Stimulated activated CD4-positive, alpha-beta T cell treated with anti-CD3 and anti-CD28 coated beads, Interleukin-1b, Interleukin-23, amount 100 ng/mL, for 4 hours (primary cell): ENCODE measurements at regions not wholly inside any gene's neighbourhood (a gene's known extent, or its start where the extent isn't known, plus 50 kb on each side); places are given as distances from the start of the nearest gene placed in this dataset.
A peak's percentile ranks its signal among the peaks of the same experiment; 100 is the strongest.

Experiments used
- DNase-seq, 2 donors: peaks; one replicate each; pipeline ENCODE4 v3.0.0-alpha.2; 2020; ENCODE audit warnings: low read depth in 2 of 2

DNA sequence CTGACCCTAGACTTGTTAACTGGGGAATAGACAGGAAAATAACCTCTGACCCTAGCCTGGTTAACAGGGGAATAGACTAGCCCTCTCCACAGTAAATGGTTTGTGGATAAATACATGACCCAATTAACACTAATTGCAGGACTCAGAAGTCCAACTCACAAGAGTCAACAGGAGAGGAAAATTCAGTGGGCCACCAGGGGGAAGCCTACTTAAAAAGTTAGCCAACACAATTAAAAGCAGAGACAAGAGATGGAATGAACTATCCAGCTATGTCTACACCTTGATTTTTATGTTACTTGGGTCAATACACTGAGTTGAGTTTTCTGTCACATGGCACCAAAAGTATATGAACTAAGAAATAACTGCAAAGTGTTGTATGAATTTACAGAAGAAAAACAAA is 158.8 kb upstream of the SLC39A10 start:
- DNase-seq, result peak; percentile 33 to 62

DNA sequence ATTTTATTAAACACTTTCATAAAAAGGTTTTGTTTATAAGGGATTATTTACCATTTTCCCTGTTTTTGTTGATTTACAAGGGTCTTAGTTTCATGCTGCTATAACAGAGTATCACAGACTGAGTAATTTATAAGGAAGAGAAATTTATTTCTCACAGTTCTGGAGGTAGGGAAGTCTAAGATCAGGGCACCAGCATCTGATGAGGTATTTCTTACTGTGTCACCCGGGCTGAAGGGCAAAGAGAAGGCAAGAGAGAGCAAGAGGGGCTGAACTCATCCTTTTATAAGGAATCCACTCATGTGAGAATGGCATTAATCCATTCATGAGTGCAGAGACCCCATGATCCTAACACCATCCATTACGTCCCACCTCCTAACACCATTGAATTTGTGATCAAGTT is 160.0 kb upstream of the SLC39A10 start:
- no peak for DNase-seq

DNA sequence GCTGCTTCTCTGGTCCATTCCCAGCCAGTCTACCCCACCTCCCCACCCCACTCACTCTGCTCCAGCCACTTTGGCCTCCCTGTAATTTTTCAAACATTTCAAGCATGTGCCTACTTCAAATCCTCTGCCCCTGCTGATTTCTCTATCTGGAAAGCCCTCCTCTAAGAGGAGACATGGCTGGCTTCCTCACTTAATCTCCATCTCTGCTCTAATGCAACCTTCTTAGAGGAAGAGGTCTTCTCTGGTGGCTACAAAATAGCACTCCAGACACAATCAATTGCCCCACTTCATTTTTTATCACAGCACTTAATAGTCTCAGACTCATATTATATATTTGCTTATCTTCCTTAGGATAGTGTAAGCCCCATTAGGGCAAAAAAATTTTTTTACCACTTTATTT is 161.1 kb upstream of the SLC39A10 start:
- DNase-seq, result no peak

DNA sequence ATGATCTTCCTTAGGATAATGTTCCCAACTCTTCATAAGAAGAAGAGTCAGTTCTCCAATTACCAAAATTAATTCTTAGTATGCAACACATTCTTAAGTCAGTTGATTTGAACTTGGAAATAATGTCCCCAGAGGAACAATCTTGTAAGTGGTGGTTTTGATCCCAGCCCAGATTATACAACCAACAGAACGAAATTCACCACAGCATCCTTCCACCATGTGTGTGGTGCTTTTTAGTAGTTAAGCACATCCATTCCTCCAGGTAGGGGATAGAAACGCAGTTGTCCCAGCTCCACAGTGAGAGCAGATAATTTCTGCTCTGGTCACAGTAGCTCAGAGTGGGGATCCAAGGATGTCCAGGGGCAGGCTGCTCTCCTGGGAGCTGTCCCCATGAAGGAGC is 161.7 kb upstream of the SLC39A10 start:
- no peak for DNase-seq

DNA sequence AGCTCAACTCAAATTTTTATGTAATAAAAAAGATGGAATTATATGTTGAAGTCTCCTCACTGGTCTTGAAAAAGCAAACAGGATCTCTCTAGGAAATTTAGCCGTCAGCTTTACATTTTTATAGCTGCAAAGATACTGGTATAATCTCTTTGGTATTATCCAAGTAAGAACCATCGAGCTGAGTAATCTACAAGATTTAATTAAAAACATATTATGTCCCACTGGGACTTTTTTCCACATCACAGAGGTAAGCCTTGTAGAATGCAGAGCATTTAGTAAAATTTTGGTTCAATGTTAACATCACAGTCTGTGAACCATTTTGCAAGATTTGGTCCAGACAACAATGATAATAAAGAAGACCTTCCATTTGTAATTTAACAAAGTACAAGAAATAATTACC is 162.6 kb upstream of the SLC39A10 start:
- DNase-seq, result no peak

DNA sequence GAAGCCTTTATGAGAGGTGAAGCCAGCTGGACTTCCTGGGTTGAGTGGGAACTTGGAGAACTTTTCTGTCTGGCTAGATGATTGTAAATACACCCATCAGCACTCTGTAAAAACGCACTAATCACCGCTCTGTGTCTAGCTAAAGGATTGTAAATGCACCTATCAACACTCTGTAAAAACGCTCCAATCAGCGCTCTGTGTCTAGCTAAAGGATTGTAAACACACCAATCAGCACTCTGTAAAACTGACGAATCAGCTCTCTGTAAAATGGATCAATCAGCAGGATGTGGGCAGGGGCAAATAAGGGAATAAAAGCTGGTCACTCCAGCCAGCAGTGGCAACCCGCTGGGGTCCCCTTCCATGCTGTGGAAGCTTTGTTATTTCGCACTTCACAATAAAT is 163.6 kb upstream of the SLC39A10 start:
- DNase-seq, result no peak

DNA sequence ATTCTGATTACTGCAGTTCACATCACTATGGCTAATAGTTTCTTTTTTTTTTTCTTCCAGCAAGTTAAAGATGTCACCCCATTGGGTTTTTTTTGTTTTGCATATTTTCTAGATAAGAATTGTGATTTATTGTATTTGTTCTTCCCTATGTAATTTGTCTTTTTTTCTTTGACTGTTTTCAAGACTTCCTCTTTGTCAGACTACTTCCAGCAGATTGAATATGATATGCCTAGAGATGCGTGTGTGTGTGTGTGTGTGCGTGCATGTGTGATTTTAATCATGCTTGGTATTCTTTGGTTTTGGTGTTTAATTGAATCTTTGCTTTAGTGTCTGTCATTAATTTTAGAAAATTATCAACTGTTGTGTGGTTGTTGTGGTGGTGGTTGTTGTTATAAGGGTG is 166.7 kb upstream of the SLC39A10 start:
- DNase-seq, result no peak

DNA sequence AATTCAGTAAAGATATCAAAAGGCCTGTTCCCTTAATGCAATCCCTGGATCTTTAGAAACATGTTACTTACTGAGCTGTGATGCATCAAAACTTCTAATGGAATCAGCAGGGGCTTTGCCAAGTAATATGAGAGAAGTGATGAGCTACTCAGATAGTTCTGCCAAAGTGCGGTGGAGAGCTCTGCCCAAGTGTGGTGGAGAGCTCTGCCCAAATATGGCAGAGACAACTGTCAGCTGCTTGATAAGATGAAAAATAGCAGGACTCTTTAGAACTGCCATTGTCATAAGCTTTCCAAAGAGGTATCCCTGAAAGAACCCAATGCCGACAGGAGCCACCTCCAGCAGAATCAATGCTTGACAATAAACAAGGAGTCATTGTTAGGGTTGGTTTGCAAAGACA is 167.9 kb upstream of the SLC39A10 start:
- no peak for DNase-seq

DNA sequence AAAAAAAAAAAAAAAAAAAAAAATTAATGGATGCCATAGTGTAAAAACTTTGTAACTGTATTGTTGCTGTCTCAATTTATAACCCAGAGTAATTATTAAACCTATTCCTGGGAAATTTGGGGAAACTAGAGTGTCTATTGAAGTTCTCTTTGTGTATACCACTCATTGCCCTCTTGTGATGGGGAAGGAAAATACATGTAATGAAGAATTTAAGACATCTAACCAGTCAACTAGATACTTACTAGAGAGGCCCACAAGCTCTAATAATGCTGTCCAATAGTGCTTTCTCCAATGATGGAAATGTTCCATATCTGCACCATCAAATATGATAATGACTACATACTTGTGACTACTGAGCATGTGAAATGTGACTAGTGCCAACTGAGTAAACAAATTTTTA is 168.5 kb upstream of the SLC39A10 start:
- DNase-seq, result no peak

DNA sequence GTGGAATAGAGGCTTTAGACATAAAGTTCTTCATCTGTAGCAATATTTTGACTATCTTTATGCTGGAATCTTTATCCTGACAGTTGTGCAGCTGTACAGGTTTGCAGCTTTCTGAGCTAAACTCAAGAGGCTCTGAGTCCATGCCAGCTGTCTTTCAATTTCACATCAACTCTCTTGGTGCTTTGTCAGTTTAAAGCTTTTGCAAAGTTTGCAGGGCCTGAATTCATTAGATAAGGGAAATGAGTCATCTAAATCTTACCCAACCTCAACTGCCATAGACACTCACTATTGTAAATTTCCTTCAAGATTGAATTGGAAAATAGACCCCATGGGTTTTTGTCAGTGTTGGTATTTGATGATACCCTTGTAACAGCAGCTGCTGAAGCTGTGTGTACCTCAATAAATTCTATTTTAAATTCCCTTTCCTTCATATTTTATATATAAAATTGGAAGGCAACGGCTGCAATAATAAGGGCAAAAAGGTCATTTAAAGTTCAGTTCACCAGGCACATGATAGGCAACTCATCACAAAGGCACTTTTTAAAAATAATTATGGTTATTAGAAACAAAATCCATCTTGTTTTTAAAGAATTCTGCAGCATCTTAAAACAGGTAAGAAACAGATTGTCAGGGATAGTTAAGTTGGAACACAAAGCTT is 169.9 kb upstream of the SLC39A10 start:
- DNase-seq, result no peak

DNA sequence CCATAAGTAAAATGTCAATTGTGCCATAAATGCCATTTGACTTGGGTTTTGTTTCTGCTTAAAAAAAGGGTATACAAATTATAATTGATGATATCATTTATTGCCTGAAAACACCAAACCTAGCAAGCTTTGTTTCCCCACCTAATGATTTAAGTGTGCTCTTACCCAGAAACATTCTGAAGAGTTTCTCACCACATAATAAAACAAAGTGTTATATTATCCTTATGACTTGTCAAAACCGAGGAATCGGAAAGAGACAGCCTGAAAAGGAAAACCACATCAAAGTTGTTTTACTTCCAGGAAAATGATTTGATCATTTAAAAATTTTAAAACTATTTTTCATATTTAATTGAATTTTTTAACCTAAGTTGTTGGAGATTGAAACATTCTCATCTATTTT is 170.5 kb upstream of the SLC39A10 start:
- DNase-seq, result no peak

DNA sequence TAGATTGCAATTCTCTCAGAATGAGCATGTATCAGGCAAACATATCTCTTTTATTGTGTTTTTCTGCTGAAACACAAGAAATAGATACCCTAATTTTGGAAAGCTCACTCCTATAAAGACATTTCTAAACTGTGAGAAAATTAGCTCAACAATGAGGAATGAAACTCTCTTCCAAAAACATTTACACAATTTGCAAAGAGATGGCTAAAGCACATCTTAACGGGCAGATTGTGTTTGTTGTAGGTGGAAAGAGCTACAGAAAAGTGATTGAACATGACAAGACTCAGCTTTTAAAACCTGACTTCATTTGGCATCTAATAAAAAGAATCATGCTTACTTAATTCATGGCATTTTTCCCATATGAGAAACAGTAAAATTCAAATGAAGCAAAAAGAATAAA is 175.0 kb upstream of the SLC39A10 start:
- no peak for DNase-seq

DNA sequence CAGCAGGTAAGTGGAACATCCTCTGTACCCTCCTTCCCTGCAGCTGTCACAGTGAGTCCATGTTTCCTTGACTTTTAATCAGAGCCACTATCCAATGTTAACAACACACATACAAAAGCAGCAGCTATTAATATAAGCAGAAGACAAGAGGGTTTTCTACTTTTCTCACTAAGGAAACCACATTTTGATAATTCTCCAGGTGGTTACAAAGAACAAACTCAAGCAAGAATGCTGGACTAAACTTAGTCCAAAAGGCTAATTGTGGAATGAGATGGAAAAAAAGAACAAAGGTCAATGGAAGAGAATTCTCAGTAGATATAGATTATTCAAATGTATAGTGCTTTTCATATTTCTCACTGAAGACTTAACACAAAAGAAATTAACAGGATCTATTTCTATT is 176.9 kb upstream of the SLC39A10 start:
- DNase-seq, result no peak

DNA sequence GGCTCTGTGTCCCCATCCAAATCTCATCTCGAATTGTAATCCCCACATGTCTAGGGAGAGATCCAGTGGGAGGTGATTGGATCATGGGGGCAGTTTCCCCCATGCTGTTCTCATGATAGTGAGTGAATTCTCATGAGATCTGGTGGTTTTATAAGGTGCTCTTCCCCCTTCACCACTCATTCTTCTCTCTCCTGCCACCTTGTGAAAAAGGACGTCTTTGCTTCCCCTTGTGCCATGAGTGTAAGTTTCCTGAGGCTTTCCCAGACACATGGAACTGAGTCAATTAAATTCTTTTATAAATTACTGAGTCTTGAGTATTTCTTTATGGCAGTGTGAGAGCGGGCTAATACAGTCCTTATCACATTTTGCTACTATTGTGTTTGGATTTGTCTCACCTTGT is 177.6 kb upstream of the SLC39A10 start:
- DNase-seq, result no peak

DNA sequence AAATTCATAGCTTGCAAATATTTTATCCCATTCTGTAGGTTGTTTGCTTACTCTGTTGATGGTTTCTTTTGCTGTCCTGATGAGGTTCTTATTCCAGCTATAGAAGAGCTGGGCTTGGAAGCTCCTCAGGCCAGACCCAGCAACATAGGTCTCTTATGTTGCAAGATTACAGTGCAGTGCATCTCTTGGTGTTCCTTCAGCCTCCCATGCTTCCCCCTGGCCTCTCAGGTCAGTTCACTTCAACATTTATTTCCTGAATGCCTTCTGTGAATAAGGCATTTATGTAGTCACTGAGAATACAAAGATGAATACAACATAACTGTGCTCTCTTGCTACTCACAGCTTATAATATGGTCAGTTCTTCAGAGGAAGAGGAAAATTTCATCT is 179.0 kb upstream of the SLC39A10 start:
- DNase-seq, result no peak

DNA sequence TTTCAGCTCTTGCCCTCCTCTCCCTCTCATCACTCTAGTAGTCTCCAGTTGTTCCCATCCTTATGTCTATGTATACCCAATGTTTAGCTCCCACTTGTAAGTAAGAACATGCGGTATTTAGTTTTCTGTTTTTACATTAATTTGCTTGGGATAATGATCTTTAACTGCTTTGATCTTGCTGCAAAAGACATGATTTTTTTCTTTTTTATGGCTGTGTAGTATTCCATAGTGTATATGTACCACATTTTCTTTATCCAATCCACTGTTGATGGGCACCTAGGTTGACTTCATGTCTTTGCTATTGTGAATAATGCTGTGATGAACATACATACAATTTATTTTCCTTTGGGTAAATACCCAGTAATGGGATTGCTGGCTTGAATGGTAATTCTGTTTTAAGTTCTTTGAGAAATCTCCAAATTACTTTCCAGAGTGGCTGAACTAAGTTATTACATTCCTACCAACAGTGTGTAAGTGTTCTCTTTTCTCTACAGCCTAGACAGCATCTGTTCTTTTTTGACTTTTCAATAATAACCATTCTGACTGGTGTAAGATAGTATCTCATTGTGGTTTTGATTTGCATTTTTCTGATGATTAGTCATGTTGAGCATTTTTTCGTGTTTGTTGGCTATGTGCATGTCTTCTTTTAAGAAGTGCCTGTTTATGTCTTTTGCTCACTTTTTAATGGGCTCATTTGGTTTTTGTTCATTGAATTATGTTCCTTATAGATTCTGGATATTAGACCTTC is 179.6 kb upstream of the SLC39A10 start:
- no peak for DNase-seq

DNA sequence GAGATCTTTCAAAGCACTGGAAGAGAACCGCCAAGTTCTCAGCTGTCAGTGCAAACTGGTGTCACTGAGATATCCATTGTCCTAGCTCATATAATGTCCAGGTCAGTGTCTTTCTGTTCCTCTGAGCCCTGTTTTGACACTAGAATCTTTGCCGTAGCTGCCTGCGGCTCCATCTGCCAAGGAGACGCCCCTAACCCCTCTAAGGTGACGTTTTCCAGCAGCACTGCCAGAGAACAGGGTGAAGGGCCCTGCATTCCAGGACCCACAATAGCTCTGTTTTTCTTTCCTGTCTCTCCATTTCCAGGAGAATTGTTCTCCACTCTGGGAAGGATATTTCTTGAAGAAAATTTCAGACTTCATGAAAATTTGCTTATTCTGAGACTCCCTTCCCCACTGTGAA is 181.7 kb upstream of the SLC39A10 start:
- no peak for DNase-seq

DNA sequence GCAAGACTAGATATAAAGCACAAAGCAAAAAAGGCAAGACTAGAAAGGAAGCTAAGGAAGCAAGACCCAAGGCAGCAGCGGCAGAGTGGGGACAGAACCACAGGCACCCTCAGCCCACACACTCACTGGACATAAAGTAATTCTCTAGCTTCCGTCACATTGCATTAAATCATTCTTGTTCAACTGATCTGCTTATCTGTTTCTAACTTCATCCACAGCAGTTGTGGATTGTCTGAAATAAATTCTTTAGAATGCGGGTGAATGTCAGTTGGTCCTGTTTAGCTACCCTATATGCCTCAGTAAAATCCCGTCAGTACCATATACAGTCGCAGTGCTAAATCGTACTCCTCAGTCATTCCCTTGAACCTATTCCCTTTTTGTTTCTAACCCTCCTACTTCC is 183.2 kb upstream of the SLC39A10 start:
- DNase-seq, result no peak

DNA sequence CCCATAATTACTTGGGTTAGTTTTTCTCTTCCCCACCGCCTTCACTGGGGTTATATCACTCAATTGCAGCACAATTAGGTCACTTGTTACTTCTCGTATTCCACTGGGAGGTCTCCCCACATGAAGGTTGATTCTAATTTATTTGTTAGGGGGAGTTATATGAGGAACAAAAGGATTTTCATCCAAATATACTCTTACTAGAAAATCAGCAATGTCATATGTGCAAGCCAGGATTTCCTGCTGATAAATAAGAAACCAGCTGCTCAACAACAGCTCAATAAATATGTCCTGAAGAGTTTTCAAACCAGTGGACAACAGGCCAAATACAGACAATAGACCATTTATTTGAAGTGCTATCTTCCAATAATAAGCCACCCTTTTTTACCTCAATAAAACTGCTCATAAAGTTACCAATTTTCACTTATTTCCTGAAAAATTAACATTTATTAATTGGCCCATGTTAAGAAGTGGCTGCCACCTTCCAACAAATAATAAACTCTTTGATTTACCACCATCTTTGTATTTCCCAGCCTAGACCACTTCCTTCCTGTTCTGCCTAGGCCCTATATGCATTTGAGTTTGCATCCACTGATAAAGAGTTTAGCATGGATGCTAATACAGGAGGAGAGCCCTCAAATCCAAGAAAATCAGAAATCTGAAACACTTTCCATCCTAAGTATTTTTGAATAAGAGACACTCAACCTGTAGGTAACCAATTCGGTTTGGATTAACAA is 184.4 kb upstream of the SLC39A10 start:
- DNase-seq, result no peak

DNA sequence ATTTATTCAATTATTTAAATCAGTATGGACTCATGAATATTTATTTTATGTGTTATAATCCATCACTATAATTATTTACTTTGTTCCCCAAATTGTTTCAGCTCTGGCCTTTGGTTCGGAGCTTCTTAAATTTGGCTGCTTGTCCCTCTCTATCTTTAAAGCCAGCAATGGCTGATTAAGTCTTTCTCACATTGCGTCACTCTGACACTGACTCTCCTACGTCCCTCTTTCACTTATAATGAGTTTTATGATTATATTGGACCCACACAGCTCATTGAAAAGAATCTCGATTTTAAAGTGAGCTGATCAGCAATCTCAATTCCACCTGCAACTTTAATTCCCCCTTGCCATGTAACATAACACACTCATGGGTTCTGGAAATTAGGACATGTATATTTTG is 185.2 kb upstream of the SLC39A10 start:
- DNase-seq, result no peak

DNA sequence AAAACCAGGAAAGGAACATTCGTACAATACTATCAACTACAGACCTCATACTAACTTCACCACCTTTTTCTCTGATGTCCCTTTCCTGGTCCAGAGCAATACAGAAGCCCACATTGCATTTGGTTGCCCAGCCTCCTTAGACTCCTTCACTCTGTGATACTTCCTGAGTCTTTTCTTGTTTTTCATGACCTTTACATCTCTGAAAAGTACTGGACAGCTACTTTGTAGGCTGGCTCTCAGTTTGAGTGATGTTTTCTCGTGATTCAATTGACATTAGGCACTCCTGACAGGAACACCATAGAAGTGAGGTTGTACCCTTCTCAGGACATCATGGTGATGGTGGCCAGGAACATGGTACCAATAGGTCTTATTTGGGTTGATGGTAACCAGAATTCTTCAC is 185.9 kb upstream of the SLC39A10 start:
- no peak for DNase-seq

DNA sequence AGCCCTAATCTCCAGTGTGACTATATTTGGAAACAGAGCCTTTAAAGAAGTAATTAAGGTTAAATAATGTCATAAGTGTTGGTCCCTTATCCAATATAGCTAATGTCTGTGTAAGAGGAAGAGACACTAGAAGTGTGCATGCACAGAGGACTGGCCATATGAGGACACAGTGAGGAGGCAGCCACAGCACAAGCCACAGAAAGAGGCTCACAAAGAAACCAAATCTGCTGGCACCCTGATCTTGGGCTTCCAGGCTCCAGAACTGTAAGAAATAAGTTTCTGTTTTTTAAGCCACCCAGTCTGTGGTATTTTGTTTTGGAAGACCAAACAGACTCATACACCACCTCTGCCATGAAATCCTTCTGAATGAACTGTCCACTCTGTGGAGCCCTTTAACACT is 186.4 kb upstream of the SLC39A10 start:
- no peak for DNase-seq

DNA sequence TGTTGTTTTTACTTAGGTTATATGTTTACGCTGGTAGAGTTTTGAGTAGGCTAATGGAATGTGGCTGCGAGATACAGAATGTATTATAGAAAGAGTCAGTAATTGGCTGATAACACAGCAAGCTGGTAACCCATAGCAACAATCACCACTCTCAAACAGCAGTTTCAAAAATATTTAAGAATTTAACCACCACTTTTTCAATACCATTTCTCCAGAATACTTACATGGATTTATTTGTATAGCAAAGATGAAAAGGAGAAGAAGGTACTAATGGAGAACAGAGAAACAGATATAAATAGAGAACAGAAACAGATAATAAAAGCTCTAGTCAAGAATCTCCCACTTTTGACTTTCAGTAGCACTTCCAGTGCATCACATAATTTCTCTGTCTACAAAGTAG is 188.3 kb upstream of the SLC39A10 start:
- DNase-seq, result no peak
